ENCODE measurements at regions not wholly inside any gene's neighbourhood (a gene's known extent, or its start where the extent isn't known, plus 50 kb on each side); places are given as distances from the start of the nearest gene placed in this dataset.

DNA sequence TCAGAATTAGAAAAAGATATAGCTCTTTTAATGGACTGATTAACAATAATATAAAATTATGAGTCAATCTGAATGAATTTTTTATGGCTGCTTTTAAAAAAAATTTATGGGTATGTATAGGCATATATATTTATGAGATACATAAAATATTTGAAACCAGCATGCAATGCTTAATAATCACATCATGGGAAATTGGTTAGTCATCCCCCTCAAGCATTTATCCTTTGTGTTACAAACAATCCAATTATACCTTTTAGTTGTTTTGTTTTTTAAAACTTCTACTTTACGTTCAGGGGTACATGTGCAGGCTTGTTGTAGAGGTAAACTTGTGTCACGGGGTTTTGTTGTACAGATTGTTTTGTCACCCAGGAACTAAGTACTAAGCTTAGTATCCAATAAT lies 63.4 kb upstream of the HMGCLL1 start:
- intact Hi-C loops (cut with micrococcal nuclease; ENCODE audit: unreplicated experiment) = no loop called here
- TF ChIP-seq, protein P1, sequence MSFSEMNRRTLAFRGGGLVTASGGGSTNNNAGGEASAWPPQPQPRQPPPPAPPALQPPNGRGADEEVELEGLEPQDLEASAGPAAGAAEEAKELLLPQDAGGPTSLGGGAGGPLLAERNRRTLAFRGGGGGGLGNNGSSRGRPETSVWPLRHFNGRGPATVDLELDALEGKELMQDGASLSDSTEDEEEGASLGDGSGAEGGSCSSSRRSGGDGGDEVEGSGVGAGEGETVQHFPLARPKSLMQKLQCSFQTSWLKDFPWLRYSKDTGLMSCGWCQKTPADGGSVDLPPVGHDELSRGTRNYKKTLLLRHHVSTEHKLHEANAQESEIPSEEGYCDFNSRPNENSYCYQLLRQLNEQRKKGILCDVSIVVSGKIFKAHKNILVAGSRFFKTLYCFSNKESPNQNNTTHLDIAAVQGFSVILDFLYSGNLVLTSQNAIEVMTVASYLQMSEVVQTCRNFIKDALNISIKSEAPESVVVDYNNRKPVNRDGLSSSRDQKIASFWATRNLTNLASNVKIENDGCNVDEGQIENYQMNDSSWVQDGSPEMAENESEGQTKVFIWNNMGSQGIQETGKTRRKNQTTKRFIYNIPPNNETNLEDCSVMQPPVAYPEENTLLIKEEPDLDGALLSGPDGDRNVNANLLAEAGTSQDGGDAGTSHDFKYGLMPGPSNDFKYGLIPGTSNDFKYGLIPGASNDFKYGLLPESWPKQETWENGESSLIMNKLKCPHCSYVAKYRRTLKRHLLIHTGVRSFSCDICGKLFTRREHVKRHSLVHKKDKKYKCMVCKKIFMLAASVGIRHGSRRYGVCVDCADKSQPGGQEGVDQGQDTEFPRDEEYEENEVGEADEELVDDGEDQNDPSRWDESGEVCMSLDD (CRISPR knock-in tag; IDR thresholded peaks at IDR 0.05; ENCODE audit: borderline replicate concordance) = no peak
- no peak for TF ChIP-seq ASH2L (IDR thresholded peaks at IDR 0.05; ENCODE audit: insufficient read length, low read depth, low read length)
- TF ChIP-seq, protein P2, sequence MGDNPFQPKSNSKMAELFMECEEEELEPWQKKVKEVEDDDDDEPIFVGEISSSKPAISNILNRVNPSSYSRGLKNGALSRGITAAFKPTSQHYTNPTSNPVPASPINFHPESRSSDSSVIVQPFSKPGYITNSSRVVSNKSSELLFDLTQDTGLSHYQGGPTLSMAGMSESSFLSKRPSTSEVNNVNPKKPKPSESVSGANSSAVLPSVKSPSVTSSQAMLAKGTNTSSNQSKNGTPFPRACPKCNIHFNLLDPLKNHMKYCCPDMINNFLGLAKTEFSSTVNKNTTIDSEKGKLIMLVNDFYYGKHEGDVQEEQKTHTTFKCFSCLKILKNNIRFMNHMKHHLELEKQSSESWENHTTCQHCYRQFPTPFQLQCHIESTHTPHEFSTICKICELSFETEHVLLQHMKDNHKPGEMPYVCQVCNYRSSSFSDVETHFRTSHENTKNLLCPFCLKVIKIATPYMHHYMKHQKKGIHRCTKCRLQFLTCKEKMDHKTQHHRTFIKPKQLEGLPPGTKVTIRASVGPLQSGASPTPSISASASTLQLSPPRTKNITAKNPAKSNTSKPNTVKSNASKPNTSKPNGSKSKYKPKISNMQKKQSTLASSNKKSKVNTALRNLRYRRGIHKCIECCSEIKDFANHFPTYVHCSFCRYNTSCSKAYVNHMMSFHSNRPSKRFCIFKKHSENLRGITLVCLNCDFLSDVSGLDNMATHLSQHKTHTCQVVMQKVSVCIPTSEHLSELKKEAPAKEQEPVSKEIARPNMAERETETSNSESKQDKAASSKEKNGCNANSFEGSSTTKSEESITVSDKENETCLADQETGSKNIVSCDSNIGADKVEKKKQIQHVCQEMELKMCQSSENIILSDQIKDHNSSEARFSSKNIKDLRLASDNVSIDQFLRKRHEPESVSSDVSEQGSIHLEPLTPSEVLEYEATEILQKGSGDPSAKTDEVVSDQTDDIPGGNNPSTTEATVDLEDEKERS (CRISPR knock-in tag; IDR thresholded peaks at IDR 0.05) = no peak
- TF ChIP-seq RARG (CRISPR knock-in tag; IDR thresholded peaks at IDR 0.05; ENCODE audit: low read depth) = no peak
- no peak for TF ChIP-seq ZNF33A (CRISPR knock-in tag; IDR thresholded peaks at IDR 0.05; ENCODE audit: borderline replicate concordance)
- TF ChIP-seq HCFC1 (IDR thresholded peaks at IDR 0.05; ENCODE audit: low read depth, low read length) = no peak
- no peak for TF ChIP-seq MIXL1 (CRISPR knock-in tag; IDR thresholded peaks at IDR 0.05)
- TF ChIP-seq, protein P3, sequence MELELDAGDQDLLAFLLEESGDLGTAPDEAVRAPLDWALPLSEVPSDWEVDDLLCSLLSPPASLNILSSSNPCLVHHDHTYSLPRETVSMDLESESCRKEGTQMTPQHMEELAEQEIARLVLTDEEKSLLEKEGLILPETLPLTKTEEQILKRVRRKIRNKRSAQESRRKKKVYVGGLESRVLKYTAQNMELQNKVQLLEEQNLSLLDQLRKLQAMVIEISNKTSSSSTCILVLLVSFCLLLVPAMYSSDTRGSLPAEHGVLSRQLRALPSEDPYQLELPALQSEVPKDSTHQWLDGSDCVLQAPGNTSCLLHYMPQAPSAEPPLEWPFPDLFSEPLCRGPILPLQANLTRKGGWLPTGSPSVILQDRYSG (CRISPR knock-in tag; IDR thresholded peaks at IDR 0.05) = no peak
- TF ChIP-seq ZKSCAN5 (CRISPR knock-in tag; IDR thresholded peaks at IDR 0.05) = no peak
- TF ChIP-seq PHB2 (IDR thresholded peaks at IDR 0.05; ENCODE audit: partially characterized antibody) = no peak
- TF ChIP-seq, protein P4, sequence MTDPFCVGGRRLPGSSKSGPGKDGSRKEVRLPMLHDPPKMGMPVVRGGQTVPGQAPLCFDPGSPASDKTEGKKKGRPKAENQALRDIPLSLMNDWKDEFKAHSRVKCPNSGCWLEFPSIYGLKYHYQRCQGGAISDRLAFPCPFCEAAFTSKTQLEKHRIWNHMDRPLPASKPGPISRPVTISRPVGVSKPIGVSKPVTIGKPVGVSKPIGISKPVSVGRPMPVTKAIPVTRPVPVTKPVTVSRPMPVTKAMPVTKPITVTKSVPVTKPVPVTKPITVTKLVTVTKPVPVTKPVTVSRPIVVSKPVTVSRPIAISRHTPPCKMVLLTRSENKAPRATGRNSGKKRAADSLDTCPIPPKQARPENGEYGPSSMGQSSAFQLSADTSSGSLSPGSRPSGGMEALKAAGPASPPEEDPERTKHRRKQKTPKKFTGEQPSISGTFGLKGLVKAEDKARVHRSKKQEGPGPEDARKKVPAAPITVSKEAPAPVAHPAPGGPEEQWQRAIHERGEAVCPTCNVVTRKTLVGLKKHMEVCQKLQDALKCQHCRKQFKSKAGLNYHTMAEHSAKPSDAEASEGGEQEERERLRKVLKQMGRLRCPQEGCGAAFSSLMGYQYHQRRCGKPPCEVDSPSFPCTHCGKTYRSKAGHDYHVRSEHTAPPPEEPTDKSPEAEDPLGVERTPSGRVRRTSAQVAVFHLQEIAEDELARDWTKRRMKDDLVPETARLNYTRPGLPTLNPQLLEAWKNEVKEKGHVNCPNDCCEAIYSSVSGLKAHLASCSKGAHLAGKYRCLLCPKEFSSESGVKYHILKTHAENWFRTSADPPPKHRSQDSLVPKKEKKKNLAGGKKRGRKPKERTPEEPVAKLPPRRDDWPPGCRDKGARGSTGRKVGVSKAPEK (CRISPR knock-in tag; IDR thresholded peaks at IDR 0.05; ENCODE audit: borderline replicate concordance) = no peak
- TF ChIP-seq, protein P5, sequence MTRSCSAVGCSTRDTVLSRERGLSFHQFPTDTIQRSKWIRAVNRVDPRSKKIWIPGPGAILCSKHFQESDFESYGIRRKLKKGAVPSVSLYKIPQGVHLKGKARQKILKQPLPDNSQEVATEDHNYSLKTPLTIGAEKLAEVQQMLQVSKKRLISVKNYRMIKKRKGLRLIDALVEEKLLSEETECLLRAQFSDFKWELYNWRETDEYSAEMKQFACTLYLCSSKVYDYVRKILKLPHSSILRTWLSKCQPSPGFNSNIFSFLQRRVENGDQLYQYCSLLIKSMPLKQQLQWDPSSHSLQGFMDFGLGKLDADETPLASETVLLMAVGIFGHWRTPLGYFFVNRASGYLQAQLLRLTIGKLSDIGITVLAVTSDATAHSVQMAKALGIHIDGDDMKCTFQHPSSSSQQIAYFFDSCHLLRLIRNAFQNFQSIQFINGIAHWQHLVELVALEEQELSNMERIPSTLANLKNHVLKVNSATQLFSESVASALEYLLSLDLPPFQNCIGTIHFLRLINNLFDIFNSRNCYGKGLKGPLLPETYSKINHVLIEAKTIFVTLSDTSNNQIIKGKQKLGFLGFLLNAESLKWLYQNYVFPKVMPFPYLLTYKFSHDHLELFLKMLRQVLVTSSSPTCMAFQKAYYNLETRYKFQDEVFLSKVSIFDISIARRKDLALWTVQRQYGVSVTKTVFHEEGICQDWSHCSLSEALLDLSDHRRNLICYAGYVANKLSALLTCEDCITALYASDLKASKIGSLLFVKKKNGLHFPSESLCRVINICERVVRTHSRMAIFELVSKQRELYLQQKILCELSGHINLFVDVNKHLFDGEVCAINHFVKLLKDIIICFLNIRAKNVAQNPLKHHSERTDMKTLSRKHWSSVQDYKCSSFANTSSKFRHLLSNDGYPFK (CRISPR knock-in tag; IDR thresholded peaks at IDR 0.05; ENCODE audit: borderline replicate concordance) = no peak
- no peak for FAIRE-seq

More for the DNA sequence above, 63.4 kb upstream of the HMGCLL1 start:
- no peak for ATAC-seq
- Histone ChIP-seq H4K20me1 (ENCODE audit: insufficient read depth, low read length) (no peaks in the 10 kb centered on the region), H3K4me2 (ENCODE audit: low read depth, low read length) (no peak overlapping the region), H3K9ac (ENCODE audit: insufficient read depth, low read depth, low read length) (no peak overlapping the region), H3K27ac (ENCODE audit: extremely low read length, insufficient read depth, low read length) (no peak overlapping the region), H3K79me2 (ENCODE audit: insufficient read depth, low read length) (no peaks in the 10 kb centered on the region), H3K4me1 (ENCODE audit: insufficient read depth, low read length) (no peaks in the 10 kb centered on the region), H2AFZ (ENCODE audit: low read length) (no peak overlapping the region), H3K4me3 (replicated peaks in 1 of 3; ENCODE audit: insufficient read depth in 1 of 3, low read depth in 2 of 3, low read length in 3 of 3) (no peak overlapping the region), H3K36me3 (replicated peaks in 1 of 2; ENCODE audit: control insufficient read depth in 1 of 2, insufficient read depth in 2 of 2, low read length in 2 of 2) (no peaks in the 10 kb centered on the region), H3K27me3 (ENCODE audit: control insufficient read depth in 1 of 2, insufficient read depth in 2 of 2, low read length in 2 of 2) (no peaks in the 10 kb centered on the region), H3K9me3 (ENCODE audit: low read length) (no peaks in the 10 kb centered on the region)
- WGBS (ENCODE audit: low lambda C conversion rate) = 1% methylated on average over 2 of the region's 2 CpGs
- no TSS peak for BruUV-seq (replicated peaks)
- DNase-seq (ENCODE audit: low spot score) = no peak
- ChIA-PET CTCF (ENCODE audit: low intra/inter-chr PET ratio, low total read pairs) (no interaction called here), POLR2A (no interaction called here)
- in situ Hi-C loops (cut with HindIII; ENCODE audit: extremely low pct_ligation_motif_present, low pct_unique_long_range_greater_than_20kb) = no loop called here
